Transverse colon (tissue), 4 donors: ENCODE measurements at regions not wholly inside any gene's neighbourhood (a gene's known extent, or its start where the extent isn't known, plus 50 kb on each side); places are given as distances from the start of the nearest gene placed in this dataset.

Experiments
- DNase-seq: peaks from one replicate; pipeline ENCODE4 v3.0.0-alpha.2; 2019
- H3K27ac ChIP-seq, 4 donors: fragments of 200-600 bp; sonication (generic); 2 replicates each; pipeline ENCODE4 v1.5.1; 2016 to 2018; ENCODE audit warnings: inconsistent platforms in 4 of 4
- H3K27me3 ChIP-seq: fragments of 200-600 bp; sonication (generic); 2 replicates; pipeline ENCODE4 v1.5.1; 2017; ENCODE audit warnings: inconsistent platforms
- H3K36me3 ChIP-seq, 4 donors: fragments of 200-600 bp; sonication (generic); 2 replicates each; pipeline ENCODE4 v1.5.1; 2017 to 2019; ENCODE audit warnings: inconsistent platforms in 4 of 4
- H3K4me1 ChIP-seq, 4 donors: fragments of 200-600 bp; sonication (generic); 2 replicates each; pipeline ENCODE4 v1.5.1; 2017 to 2020; ENCODE audit warnings: inconsistent platforms in 4 of 4
- H3K4me3 ChIP-seq, 4 donors: fragments of 200-600 bp; sonication (generic); 1 replicate in 1 of 4; 2 replicates in 3 of 4; pipeline versions ENCODE4 v1.5.1 to v1.6.1; 2017 to 2019; ENCODE audit warnings: inconsistent platforms in 4 of 4
- H3K9me3 ChIP-seq, 2 donors: fragments of 200-600 bp; sonication (generic); 2 replicates each; pipeline ENCODE4 v1.5.1; 2017 to 2019; ENCODE audit warnings: inconsistent platforms in 2 of 2
- EP300 ChIP-seq: sonication (generic); formaldehyde crosslinking; IDR thresholded peaks from one replicate; pipeline ENCODE4 v1.6.1; 2017; ENCODE audit warnings: antibody characterized with exemption, low read depth
- POLR2A ChIP-seq: fragments of 450-650 bp; IDR thresholded peaks from one replicate; pipeline ENCODE4 v1.6.1; 2016; ENCODE audit warnings: antibody characterized with exemption, mild to moderate bottlenecking, moderate library complexity
- POLR2AphosphoS5 ChIP-seq, 3 donors: sonication (generic); formaldehyde crosslinking; IDR thresholded peaks; one replicate each; pipeline ENCODE4 v1.6.1; 2016; ENCODE audit warnings: antibody characterized with exemption in 3 of 3
- WGBS, 2 donors: methylation state at CpG; one replicate each; pipeline ENCODE4 v1.1.5; 2018; ENCODE audit warnings: low coverage in 1 of 2; 5-methylcytosine and 5-hydroxymethylcytosine counted together
- in situ Hi-C, 4 donors: fragments of 200-750 bp; cut with MboI; loops; one replicate each; pipeline versions ENCODE4 v1.15.0 to v1.15.1; 2017; ENCODE audit warnings: low sequenced_read_pairs in 3 of 4, low pct_ligation_motif_present in 1 of 4, low pct_unique_long_range_greater_than_20kb in 1 of 4
- intact Hi-C: fragments of 100-400 bp; cut with DNase I; formaldehyde crosslinking; loops from one replicate; pipeline ENCODE4 v1.15.1; 2023; ENCODE audit warnings: low total_unique reads
- TF ChIP-seq, protein P1 (sequence below), 5 experiments: fragments of 200-600 bp in 3 of 5; fragments of 450-650 bp in 2 of 5; sonication (generic) in 3 of 5; IDR thresholded peaks; 1 replicate in 2 of 5; 2 replicates in 3 of 5; pipeline ENCODE4 v1.5.1; 2016 to 2017; ENCODE audit warnings: antibody characterized with exemption in 5 of 5, inconsistent platforms in 3 of 5, mild to moderate bottlenecking in 2 of 5, moderate library complexity in 1 of 5

DNA sequence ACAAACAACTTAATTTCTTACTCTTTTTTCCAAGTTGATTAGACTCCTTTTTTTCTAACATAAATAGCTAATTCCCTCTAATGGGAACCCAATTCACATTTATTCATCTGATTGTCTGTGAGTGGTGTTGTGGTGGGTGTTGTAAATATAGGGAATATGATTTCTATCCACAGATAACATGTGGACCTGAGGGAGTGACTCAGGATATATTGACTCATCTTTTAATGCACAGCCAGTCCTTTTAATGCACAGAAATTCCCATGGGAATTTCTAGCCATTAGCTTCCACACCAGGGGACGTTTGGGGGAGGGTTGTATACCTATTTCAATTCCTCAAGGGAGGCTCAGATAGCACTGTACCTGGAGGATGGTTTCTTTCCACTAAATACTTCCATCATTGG, 1339.6 kb upstream of the LRRTM1 start:
- Histone ChIP-seq H3K4me3 (no peak overlapping the region), H3K27ac (no peak overlapping the region), H3K4me1 (no peaks in the 10 kb centered on the region), H3K27me3 (no peaks in the 10 kb centered on the region), H3K9me3 (no peaks in the 10 kb centered on the region), H3K36me3 (no peaks in the 10 kb centered on the region)
- no peak for DNase-seq
- WGBS, 2 donors: 9 to 14% methylated on average over 1 of the region's 1 CpG
- intact Hi-C loops (no loop called here), in situ Hi-C loops (no loop called here)
- TF ChIP-seq POLR2AphosphoS5 (IDR thresholded peaks at IDR 0.05) (no peak), POLR2A (no peak), EP300 (no peak)
- TF ChIP-seq, protein P1, sequence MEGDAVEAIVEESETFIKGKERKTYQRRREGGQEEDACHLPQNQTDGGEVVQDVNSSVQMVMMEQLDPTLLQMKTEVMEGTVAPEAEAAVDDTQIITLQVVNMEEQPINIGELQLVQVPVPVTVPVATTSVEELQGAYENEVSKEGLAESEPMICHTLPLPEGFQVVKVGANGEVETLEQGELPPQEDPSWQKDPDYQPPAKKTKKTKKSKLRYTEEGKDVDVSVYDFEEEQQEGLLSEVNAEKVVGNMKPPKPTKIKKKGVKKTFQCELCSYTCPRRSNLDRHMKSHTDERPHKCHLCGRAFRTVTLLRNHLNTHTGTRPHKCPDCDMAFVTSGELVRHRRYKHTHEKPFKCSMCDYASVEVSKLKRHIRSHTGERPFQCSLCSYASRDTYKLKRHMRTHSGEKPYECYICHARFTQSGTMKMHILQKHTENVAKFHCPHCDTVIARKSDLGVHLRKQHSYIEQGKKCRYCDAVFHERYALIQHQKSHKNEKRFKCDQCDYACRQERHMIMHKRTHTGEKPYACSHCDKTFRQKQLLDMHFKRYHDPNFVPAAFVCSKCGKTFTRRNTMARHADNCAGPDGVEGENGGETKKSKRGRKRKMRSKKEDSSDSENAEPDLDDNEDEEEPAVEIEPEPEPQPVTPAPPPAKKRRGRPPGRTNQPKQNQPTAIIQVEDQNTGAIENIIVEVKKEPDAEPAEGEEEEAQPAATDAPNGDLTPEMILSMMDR (IDR thresholded peaks at IDR 0.05): no peak

DNA sequence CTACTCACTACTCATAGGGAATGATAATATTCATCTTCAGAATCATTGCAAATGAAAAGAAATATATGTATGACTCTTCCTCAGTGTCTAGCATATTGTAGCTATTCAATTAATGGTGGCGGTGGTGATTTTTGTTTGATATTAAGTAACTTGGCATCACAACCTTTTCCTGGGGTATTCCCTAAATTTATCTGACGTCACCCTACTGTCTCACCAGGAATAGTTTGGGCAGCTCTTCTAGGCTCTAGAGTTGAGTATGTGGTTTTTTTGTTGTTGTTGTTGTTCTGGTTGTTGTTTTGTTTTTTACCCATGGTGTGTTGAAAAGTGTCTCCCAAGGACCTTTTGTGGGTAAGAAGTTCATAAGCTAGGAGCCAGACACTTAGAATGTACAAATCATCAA, 1320.3 kb upstream of the LRRTM1 start:
- TF ChIP-seq, protein P1 (IDR thresholded peaks at IDR 0.05): no peak
- no peak for TF ChIP-seq POLR2AphosphoS5 (IDR thresholded peaks at IDR 0.05)
- in situ Hi-C loops: no loop called here
- intact Hi-C loops: loop anchor here (5.0 kb wide), 1 partner anchor 532 kb away; no protein-coding TSS in a partner anchor
- Histone ChIP-seq H3K36me3 (no peaks in the 10 kb centered on the region), H3K9me3 (no peaks in the 10 kb centered on the region), H3K27ac (no peak overlapping the region), H3K4me1 (no peaks in the 10 kb centered on the region), H3K4me3 (no peak overlapping the region), H3K27me3 (no peaks in the 10 kb centered on the region)
- WGBS, 2 donors: 66 to 94% methylated on average over 2 of the region's 2 CpGs
- no peak for DNase-seq

- no peak overlapping the region for H3K27ac ChIP-seq
- no peak for TF ChIP-seq POLR2A
- no peak for TF ChIP-seq POLR2AphosphoS5 (IDR thresholded peaks at IDR 0.05)
- TF ChIP-seq, protein P1 (IDR thresholded peaks at IDR 0.05): no peak
- TF ChIP-seq EP300: no peak
- H3K9me3 ChIP-seq: no peaks in the 10 kb centered on the region
- no peaks in the 10 kb centered on the region for H3K27me3 ChIP-seq
- no peaks in the 10 kb centered on the region for H3K4me1 ChIP-seq
- in situ Hi-C loops (no loop called here), intact Hi-C loops (no loop called here)
- H3K4me3 ChIP-seq: no peak overlapping the region
- no peak for DNase-seq
- no peaks in the 10 kb centered on the region for H3K36me3 ChIP-seq
- 70 to 75% methylated on average over 1 of the region's 1 CpG for WGBS, 2 donors
These were observed 1295.5 kb upstream of the LRRTM1 start for GRCh38 chr2:81600088-81600487.

DNA sequence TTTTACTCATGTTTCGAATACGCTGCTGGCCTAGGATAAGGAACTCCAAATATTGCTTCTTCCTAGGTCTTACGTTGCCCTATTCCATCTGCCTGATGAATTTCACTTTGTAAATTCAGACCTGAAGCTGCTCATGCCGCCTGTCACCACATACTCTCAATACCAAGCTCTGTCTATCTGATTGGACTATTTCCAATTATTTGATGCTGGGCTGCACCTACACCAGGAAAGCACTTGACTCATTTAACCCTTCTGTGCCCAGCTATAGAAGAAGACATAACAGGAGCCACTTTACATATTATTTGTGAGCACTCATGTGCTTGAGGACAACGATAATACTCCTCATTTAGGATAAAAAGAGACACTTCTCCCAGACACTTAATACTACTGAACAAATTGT, 1293.9 kb upstream of the LRRTM1 start:
- intact Hi-C loops (no loop called here), in situ Hi-C loops (no loop called here)
- TF ChIP-seq POLR2A: no peak
- TF ChIP-seq EP300: no peak
- TF ChIP-seq, protein P1 (IDR thresholded peaks at IDR 0.05): no peak
- no peak for TF ChIP-seq POLR2AphosphoS5 (IDR thresholded peaks at IDR 0.05)
- Histone ChIP-seq H3K27ac (no peak overlapping the region), H3K4me3 (no peak overlapping the region), H3K36me3 (no peaks in the 10 kb centered on the region), H3K4me1 (no peaks in the 10 kb centered on the region), H3K27me3 (no peaks in the 10 kb centered on the region), H3K9me3 (no peaks in the 10 kb centered on the region)
- WGBS, 2 donors: 61 to 75% methylated on average over 5 of the region's 5 CpGs
- DNase-seq: no peak
